Right renal pelvis (tissue), 4 donors: ENCODE measurements at regions not wholly inside any gene's neighbourhood (a gene's known extent, or its start where the extent isn't known, plus 50 kb on each side); places are given as distances from the start of the nearest gene placed in this dataset.

ENCODE experiments used
- DNase-seq, 4 donors: peaks; one replicate each; pipeline ENCODE4 v3.0.0-alpha.2; 2013; ENCODE audit warnings: low read depth in 4 of 4, low spot score in 3 of 4, missing footprints in 1 of 4

DNA sequence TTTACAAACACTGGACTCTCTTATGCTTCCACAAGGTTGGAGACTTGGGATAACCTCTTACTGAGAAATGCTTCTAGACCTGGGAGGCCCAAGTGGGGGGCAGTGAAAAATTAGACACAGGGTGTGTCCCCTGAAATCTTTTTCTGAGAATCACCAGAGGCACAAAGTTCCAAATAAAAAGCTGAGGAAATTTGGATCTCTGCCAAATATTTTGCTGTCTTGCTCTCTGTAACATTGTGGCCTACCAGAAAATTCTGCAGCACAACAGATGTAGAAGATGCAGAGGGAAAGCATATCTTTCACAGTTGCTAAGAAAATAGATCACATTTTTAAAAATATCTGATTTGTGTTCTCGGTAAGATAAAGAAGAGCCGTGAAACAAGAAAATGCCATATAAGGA, 849.4 kb downstream of the CCSER2 start:
- no peak for DNase-seq

- no peak for DNase-seq
Observed at GRCh38 chr10:85187047-85187446, 858.7 kb downstream of the CCSER2 start.

- no peak for DNase-seq
Observed at GRCh38 chr10:85188770-85189484, 860.5 kb downstream of the CCSER2 start.

- no peak for DNase-seq
Observed at GRCh38 chr10:85193796-85194195, 865.4 kb downstream of the CCSER2 start.

- DNase-seq: no peak
Observed at GRCh38 chr10:85194706-85195105, 866.3 kb downstream of the CCSER2 start.

DNA sequence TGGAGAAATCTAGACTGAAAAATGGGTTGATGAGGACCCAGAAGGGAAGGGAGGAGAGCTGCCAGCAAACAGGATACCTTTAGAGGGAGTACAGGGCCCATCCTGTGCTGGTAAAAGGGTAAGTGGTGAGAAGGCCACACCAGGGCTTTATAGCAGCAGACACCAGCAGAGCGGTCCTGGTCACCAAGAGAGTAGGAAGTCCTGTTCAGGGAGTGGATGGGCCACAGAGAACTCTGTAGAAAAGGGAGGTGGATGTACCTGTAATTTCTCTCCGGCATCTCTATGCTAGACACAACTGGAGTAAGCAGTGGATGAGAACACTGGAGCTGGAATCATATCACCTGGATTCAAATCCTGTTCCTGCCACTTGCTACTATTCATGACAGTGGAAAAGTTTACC, 867.2 kb downstream of the CCSER2 start:
- DNase-seq: no peak

GRCh38 chr10:85204814-85205213, 876.4 kb downstream of the CCSER2 start:
- no peak for DNase-seq

DNA sequence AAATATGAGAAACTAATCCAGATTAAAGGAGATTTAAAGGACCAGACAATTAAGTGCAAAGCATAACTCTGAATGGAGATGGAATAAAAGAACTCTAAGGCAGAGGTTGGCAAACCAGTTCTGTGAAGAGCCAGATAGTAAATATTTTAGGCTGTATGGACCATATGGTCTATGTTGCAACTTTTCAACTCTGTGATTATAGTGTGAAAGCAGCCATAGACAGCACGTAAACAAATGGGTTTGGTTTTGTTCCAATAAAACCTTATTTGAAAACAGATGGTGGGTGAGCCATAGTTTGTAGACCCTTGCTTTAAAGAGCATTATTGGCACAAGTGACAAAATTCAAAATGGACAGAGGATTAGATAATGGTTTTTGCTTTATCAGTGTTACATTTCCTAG, 884.1 kb downstream of the CCSER2 start:
- DNase-seq: no peak

GRCh38 chr10:85213493-85213892, 885.1 kb downstream of the CCSER2 start:
- no peak for DNase-seq

DNA sequence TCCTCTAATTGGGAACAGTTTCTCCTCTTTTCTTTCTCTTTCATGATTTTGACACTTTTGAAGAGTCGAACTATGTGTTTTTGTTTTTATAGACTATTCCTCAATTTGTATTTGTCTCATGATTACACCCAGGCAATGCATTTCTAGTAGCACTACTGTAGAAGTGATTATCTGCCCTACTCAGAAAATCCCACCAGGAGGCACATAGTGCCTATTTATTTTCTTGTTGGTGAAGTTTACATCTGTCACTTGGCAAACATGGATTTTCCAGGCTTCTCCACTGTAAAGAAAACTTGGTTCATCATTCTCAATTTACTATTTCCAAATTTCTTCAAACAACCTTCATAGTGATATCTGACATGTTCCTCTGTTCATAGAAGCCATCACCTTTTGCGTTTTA, 893.9 kb downstream of the CCSER2 start:
- no peak for DNase-seq

- DNase-seq: no peak
Observed at GRCh38 chr10:85224366-85224940, 896.1 kb downstream of the CCSER2 start.

DNA sequence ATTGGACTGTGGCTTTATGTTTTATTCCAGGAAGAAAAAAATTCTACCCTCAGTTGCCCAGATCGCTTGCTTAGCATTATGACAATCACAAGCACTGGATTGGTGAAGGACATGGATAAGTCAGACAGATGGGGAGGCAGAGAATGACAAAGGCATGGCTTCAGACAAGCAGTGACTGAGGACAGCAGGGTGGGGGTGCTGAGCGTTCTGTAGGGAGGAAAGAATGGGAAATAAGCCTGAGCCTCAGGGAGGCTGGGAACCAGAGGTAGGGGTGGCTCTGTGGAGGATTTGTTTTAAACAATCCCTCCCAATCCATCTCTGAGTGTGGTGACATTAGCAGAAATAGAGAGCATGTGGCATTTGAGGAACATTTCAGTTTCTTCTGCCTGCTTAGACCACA, 896.9 kb downstream of the CCSER2 start:
- no peak for DNase-seq

DNA sequence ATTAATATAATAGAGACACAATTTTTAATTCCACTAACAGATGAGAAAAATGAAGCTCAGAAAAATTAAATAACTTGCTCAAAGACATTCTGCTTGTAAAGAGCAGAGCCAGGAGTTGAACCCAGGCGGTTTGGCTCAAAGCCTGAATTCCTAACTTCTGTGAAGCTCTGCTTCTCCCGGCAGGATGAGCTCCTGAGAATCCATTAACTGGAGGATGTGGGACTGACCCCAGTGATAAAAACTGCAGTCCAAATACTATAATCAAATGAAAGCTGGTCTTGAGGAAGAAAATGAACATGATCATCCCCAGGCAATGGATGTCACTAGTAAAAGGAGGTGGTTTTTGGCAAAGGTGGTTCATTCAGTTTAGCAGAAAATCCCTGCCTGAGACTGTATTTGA, 898.2 kb downstream of the CCSER2 start:
- no peak for DNase-seq

- DNase-seq: no peak
Observed at GRCh38 chr10:85228726-85229125, 900.3 kb downstream of the CCSER2 start.

GRCh38 chr10:85231534-85232270, 903.3 kb downstream of the CCSER2 start:
- no peak for DNase-seq

GRCh38 chr10:85235258-85235657, 906.9 kb downstream of the CCSER2 start:
- peak in 1 of 4 donors; percentile 19 for DNase-seq

- DNase-seq: no peak
Observed at GRCh38 chr10:85238676-85239075, 910.3 kb downstream of the CCSER2 start.

DNA sequence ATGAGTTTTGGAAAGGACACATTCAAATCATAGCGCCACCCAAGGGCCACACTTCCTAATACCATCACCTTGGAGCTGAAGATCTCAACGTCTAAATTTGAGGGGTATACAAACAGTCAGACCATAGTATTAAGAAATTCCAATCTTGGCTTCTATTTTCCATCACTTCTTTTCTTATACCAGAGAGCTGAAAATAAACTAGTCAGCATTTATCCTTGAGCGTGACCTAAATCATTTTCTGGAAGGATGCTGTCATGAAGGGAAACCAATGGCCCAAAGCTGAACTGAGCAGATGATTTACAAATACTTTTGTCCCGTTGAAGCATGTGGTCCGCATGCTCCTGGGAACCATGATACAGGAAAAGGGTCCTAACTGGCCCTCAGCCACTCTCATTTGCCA, 921.9 kb downstream of the CCSER2 start:
- no peak for DNase-seq

GRCh38 chr10:85256481-85256880, 928.1 kb downstream of the CCSER2 start:
- no peak for DNase-seq

DNA sequence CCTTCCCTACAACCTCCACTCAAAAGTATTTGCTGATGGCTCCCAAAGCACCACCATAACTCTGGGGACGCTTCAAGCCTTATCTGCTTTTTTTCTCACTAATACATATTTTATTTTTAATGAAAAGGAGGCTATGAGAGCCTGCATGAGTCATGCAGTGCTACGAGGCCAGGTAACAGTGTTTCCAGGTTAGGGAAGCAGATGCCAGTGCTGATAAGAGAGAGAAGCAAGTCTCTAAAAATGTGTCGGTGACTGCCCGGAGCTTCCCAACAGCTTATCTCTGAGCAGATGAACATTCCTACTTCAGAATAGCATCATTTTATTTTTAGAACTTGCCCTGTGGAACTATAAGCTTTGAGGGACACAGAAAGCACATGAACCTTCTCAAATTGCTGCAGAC, 931.5 kb downstream of the CCSER2 start:
- no peak for DNase-seq

GRCh38 chr10:85262992-85263391, 934.6 kb downstream of the CCSER2 start:
- DNase-seq: no peak

DNA sequence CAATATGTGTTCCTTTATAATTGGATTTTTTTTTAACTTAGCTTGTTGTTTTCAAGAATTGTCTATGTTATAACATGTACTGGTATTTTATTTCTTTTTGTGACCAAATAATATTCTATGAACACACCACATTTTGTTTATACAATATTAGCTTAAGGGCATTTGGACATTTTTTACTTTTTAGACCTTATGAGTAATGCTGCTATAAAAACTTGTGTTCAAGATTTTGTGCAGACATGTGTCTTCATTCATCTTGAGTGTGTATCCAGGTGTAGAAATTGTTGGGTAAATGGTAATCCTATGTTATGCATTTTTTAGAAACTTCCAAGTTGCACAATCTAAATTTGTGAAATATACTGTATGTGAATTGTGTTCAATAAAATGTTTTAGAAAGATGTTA, 936.7 kb downstream of the CCSER2 start:
- DNase-seq: no peak
